ENCODE measurements at regions not wholly inside any gene's neighbourhood (a gene's known extent, or its start where the extent isn't known, plus 50 kb on each side); places are given as distances from the start of the nearest gene placed in this dataset.

GRCh38 chr5:22910523-22910922, 57.4 kb upstream of the CDH12 start:
- intact Hi-C loops (cut with DNase I; ENCODE audit: low total_unique reads) = no loop called here
- H3K9me3 ChIP-seq = no peaks in the 10 kb centered on the region
- H3K4me3 ChIP-seq = no peak overlapping the region
- no peaks in the 10 kb centered on the region for H3K4me1 ChIP-seq
- no peak overlapping the region for H3K27ac ChIP-seq
- no peak for DNase-seq (ENCODE audit: low spot score in 2 of 2)
- no peaks in the 10 kb centered on the region for H3K36me3 ChIP-seq
- H3K27me3 ChIP-seq = no peaks in the 10 kb centered on the region
- TF ChIP-seq CTCF (IDR thresholded peaks at IDR 0.05) (no peak), POLR2AphosphoS5 (IDR thresholded peaks at IDR 0.05) (no peak), POLR2A (IDR thresholded peaks at IDR 0.05) (no peak)

DNA sequence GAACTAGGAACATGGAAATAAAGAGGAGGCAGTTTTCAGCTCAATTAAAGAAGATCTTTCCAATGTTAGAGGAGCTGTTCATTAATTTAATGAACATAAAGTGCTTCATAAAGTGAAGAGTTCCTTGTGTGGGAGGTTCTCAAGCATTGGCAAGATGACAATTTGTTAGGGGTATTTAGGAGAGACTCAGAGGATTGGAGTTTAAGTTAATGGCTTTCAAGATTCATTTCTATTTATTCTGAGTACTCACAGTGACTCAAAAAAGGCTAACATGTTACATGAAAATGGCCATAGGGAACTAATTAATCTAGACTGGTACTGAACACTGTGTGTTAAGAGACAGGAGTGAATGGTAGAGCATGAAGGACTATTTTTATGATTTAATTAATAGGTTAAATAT, 55.4 kb upstream of the CDH12 start:
- Histone ChIP-seq H3K4me1 (no peaks in the 10 kb centered on the region), H3K27ac (peak overlapping the region; percentile 2 to 8), H3K36me3 (no peaks in the 10 kb centered on the region), H3K9me3 (no peaks in the 10 kb centered on the region), H3K4me3 (no peak overlapping the region), H3K27me3 (no peaks in the 10 kb centered on the region)
- intact Hi-C loops (cut with DNase I; ENCODE audit: low total_unique reads) = no loop called here
- no peak for TF ChIP-seq POLR2A (IDR thresholded peaks at IDR 0.05)
- no peak for TF ChIP-seq POLR2AphosphoS5 (IDR thresholded peaks at IDR 0.05)
- no peak for TF ChIP-seq CTCF (IDR thresholded peaks at IDR 0.05)
- no peak for DNase-seq (ENCODE audit: low spot score in 2 of 2)

GRCh38 chr5:22908129-22908528, 55.0 kb upstream of the CDH12 start:
- H3K36me3 ChIP-seq = no peaks in the 10 kb centered on the region
- no peak for DNase-seq (ENCODE audit: low spot score in 2 of 2)
- H3K27me3 ChIP-seq = no peaks in the 10 kb centered on the region
- H3K9me3 ChIP-seq = no peaks in the 10 kb centered on the region
- intact Hi-C loops (cut with DNase I; ENCODE audit: low total_unique reads) = no loop called here
- H3K4me3 ChIP-seq = no peak overlapping the region
- no peak for TF ChIP-seq POLR2AphosphoS5 (IDR thresholded peaks at IDR 0.05)
- no peak for TF ChIP-seq CTCF (IDR thresholded peaks at IDR 0.05)
- TF ChIP-seq POLR2A (IDR thresholded peaks at IDR 0.05) = no peak
- H3K4me1 ChIP-seq = no peaks in the 10 kb centered on the region
- peak overlapping the region in 1 of 2 donors; percentile 8 for H3K27ac ChIP-seq
